Activated naive CD8-positive, alpha-beta T cell treated with anti-CD3 and anti-CD28 coated beads, Interleukin-2, amount 10 ng/mL, durations not matched to agents 7 days and 5 days (primary cell): ENCODE measurements at regions not wholly inside any gene's neighbourhood (a gene's known extent, or its start where the extent isn't known, plus 50 kb on each side); places are given as distances from the start of the nearest gene placed in this dataset.

Experiments
- ATAC-seq: fragments of 150-1000 bp; cut with Tn5 transposase; one replicate; pipeline ENCODE4 v1.10.0; 2021; ENCODE audit warnings: low read depth, moderate library complexity
- POLR2A ChIA-PET: fragments of 350-600 bp; sonication (Branson Sonifier 250); formaldehyde crosslinking; loops from one replicate; lab custom pipeline; 2021; ENCODE audit warnings: antibody characterized with exemption; lab: Charles Lee
- DNase-seq: peaks from one replicate; pipeline ENCODE4 v3.0.0; 2021
- H3K27ac Mint-ChIP-seq: one replicate; pipeline ENCODE4 v1.8.0; 2022; ENCODE audit warnings: mild to moderate bottlenecking, mixed read lengths
- H3K27me3 Mint-ChIP-seq: one replicate; pipeline ENCODE4 v1.8.0; 2022; ENCODE audit warnings: mild to moderate bottlenecking, moderate library complexity, mixed read lengths
- H3K36me3 Mint-ChIP-seq: one replicate; pipeline ENCODE4 v1.8.0; 2021; ENCODE audit warnings: mild to moderate bottlenecking, mixed read lengths
- H3K4me1 Mint-ChIP-seq: one replicate; pipeline ENCODE4 v1.8.0; 2021; ENCODE audit warnings: mixed read lengths
- H3K4me3 Mint-ChIP-seq: one replicate; pipeline ENCODE4 v1.8.0; 2022; ENCODE audit warnings: mild to moderate bottlenecking, moderate library complexity, mixed read lengths
- H3K9me3 Mint-ChIP-seq: one replicate; pipeline ENCODE4 v1.8.0; 2021; ENCODE audit warnings: mixed read lengths

DNA sequence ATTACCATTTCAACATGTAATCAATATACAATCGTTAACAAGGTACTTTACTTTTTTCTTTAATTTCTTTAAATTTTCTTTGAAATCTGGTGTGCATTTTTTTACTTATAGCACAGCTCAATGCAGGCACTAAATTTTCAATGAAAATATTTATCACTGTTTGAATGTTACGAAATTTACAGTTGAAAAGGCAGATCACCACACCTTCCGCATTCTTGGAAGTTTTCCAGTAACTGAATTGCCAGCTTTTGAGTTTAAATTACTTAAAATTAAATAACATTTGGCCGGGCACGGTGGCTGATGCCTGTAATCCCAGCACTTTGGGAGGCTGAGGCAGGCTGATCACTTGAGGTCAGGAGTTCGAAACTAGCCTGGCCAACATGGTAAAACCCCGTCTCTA, 309.9 kb downstream of the BMP7 start:
- H3K4me3 Mint-ChIP-seq: no peak overlapping the region
- no peaks in the 10 kb centered on the region for H3K36me3 Mint-ChIP-seq
- H3K4me1 Mint-ChIP-seq: no peaks in the 10 kb centered on the region
- no peaks in the 10 kb centered on the region for H3K9me3 Mint-ChIP-seq
- POLR2A ChIA-PET: no interaction called here
- peaks cover 18% of the 10 kb centered on the region for H3K27me3 Mint-ChIP-seq
- no peak for DNase-seq
- ATAC-seq: no peak
- H3K27ac Mint-ChIP-seq: no peak overlapping the region

DNA sequence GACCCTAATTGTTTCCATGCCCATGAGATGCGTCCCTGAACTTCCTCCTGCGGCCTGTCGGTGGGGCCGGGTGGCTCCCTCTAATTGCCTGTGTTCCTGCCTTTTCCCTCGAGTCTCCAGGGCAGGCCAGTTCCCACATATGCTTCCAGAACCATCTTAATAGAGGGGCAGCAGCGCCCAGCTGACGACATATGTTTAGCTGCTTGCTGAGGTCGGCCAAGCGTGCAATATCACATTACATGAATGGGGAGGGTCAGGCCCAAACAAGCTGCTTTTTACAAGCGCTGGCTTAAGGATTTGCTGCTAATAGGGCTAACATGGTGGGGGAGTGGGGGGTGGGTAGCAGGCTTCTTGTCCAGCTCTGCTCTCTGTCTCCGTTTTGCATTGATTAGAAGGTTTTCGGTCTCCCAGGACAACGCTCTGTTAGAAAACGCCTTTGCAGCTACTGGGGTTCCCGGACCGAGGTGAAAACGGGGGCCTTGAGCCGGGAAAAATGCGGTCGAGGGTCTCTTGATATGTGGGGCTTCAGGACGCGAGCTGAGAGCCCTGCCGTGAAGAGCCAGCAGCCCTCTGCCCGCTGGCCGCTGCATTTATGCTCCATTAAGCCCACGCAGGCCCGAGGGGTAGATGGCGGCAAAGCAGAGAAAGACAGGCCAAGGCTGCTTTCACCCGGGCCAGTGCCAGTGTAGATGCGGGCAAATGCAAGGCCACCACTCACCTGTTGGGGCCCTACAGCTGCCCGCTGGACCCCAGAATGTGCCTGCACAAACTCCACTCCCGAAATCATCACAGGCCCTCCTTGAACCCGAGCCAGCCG, 308.5 kb downstream of the BMP7 start:
- no peak for DNase-seq
- Mint-ChIP-seq H3K4me3 (no peak overlapping the region), H3K27ac (no peak overlapping the region), H3K36me3 (no peaks in the 10 kb centered on the region), H3K9me3 (no peaks in the 10 kb centered on the region), H3K27me3 (peaks cover 16% of the 10 kb centered on the region), H3K4me1 (no peaks in the 10 kb centered on the region)
- POLR2A ChIA-PET: no interaction called here
- ATAC-seq: no peak

GRCh38 chr20:56964901-56965300, 301.5 kb downstream of the BMP7 start:
- POLR2A ChIA-PET: no interaction called here
- no peak overlapping the region for H3K27ac Mint-ChIP-seq
- ATAC-seq: no peak
- no peak for DNase-seq
- H3K36me3 Mint-ChIP-seq: no peaks in the 10 kb centered on the region
- H3K4me3 Mint-ChIP-seq: no peak overlapping the region
- H3K27me3 Mint-ChIP-seq: no peaks in the 10 kb centered on the region
- H3K9me3 Mint-ChIP-seq: peaks cover 2% of the 10 kb centered on the region
- no peaks in the 10 kb centered on the region for H3K4me1 Mint-ChIP-seq

DNA sequence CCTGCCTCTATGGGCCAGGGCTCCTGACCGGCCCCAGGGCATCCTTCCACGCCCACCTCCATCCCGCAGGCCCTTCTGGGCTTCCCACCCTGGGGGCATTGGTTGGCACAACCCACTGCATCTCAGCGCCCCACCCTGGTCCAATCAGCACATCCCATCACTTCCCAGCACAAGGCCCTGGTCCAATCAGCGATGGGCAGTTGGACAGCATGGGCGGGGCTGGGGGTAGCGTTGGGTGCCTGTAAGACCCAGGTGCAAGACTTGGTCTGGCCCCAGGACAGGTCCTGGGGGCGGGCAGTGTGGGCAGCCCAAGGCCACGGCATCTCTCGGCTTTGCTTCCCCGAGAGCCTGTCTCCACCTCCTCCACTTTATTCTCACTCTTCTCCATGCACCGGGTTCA, 298.5 kb downstream of the BMP7 start:
- Mint-ChIP-seq H3K4me1 (no peaks in the 10 kb centered on the region), H3K27ac (no peak overlapping the region), H3K4me3 (no peak overlapping the region), H3K36me3 (no peaks in the 10 kb centered on the region), H3K9me3 (peaks cover 2% of the 10 kb centered on the region), H3K27me3 (peaks cover 2% of the 10 kb centered on the region)
- POLR2A ChIA-PET: no interaction called here
- ATAC-seq: no peak
- no peak for DNase-seq

DNA sequence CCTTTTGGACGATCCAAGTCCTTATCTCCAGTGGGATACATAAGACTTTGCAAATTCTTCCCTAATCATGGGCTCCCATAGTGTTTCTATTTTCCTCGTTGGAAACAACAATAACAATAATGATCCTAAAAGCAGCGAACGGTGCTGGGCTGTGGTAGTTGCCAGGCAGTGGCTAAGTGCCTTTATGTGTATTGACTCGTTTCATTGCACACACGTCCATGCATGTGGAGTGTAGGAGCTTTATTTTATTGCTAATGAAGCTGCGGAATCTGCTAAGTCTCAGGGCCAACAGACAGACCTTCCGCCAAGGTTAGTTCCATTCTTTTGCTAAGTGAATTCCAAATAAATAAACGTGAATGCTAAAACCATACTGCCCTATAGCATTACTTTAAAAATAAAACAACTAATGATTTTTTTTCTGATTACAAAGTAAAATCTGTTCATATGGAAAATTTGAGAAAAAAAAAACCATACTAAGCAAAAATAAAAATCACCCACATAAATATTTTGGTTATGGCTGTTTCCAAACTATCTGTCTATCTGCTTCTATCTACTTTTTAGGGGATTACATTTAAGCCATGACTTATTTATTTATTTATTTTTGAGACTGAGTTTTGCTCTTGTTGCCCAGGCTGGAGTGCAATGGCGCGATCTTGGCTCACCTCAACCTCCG, 297.9 kb downstream of the BMP7 start:
- POLR2A ChIA-PET: no interaction called here
- Mint-ChIP-seq H3K9me3 (peaks cover 2% of the 10 kb centered on the region), H3K27me3 (peaks cover 6% of the 10 kb centered on the region)

DNA sequence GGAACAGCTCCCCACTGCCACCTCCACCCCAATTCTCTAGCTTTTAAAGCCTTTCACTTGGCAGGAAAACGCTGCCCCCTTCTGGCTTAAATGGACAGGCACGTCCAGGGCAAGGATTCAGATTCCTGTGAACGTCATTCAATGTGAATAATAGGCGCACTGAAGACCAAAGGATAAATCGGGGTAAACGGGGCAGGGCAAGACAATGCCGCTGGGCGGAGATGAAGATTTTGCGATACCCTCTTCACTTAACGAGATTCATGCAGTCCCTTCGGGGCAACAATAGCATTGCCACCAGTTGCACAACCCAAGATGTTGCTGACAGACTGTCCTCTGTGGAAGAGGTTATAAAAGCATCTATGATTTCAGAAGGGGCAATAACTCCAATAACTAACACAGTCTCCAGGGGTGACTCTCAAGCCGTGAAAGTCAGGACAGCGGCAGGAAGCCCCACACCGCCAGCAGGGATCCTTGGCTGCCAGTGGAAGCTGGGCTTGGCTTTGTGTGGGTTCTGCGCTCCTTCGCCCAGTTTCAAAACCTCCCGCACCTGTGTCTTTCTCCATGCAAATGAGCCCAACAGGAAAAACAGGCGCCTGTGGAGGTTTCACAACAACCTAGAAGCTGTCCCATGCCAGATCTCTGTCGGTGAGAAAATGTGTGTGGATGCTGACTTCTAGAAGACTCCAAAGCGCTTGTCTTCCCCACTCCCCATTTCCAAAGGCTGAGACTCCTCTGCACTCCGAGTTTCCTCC, 291.8 kb downstream of the BMP7 start:
- Mint-ChIP-seq H3K9me3 (no peaks in the 10 kb centered on the region), H3K27me3 (peaks cover 39% of the 10 kb centered on the region), H3K27ac (no peak overlapping the region), H3K4me1 (no peaks in the 10 kb centered on the region), H3K36me3 (no peaks in the 10 kb centered on the region), H3K4me3 (no peak overlapping the region)
- DNase-seq (no peak), ATAC-seq (no peak)
- POLR2A ChIA-PET: no interaction called here

More for the DNA sequence above, 297.9 kb downstream of the BMP7 start:
- Mint-ChIP-seq H3K27ac (no peak overlapping the region), H3K4me1 (no peaks in the 10 kb centered on the region), H3K36me3 (no peaks in the 10 kb centered on the region), H3K4me3 (no peak overlapping the region)
- DNase-seq: no peak
- no peak for ATAC-seq

DNA sequence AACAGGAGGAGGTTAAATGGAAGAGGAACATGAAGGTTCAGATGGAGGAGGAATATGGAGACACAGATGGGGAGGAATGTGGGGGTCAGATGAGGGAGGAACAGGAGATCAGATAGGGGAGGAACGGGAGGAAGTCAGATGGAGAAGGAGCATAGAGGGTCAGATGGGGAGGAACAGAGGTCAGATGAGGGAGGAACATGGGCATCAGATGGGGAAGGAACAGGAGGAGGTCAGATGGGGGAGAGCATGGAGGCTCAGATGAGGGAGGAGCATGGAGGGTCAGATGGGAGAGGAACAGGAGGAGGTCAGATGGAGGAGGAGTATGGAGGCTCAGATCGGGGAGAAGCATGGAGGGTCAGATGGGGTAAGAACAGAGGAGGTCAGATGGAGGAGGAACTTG, 290.6 kb downstream of the BMP7 start:
- no peaks in the 10 kb centered on the region for H3K36me3 Mint-ChIP-seq
- ATAC-seq (no peak), DNase-seq (no peak)
- peaks cover 39% of the 10 kb centered on the region for H3K27me3 Mint-ChIP-seq
- no peak overlapping the region for H3K4me3 Mint-ChIP-seq
- no peaks in the 10 kb centered on the region for H3K4me1 Mint-ChIP-seq
- no peaks in the 10 kb centered on the region for H3K9me3 Mint-ChIP-seq
- POLR2A ChIA-PET: no interaction called here
- no peak overlapping the region for H3K27ac Mint-ChIP-seq

- no peak overlapping the region for H3K27ac Mint-ChIP-seq
- no peak for DNase-seq
- ATAC-seq: no peak
- no peak overlapping the region for H3K4me3 Mint-ChIP-seq
- peaks cover 39% of the 10 kb centered on the region for H3K27me3 Mint-ChIP-seq
- no peaks in the 10 kb centered on the region for H3K36me3 Mint-ChIP-seq
- no peaks in the 10 kb centered on the region for H3K4me1 Mint-ChIP-seq
- H3K9me3 Mint-ChIP-seq: no peaks in the 10 kb centered on the region
- POLR2A ChIA-PET: no interaction called here
These were observed 290.1 kb downstream of the BMP7 start for GRCh38 chr20:56976336-56976735.

DNA sequence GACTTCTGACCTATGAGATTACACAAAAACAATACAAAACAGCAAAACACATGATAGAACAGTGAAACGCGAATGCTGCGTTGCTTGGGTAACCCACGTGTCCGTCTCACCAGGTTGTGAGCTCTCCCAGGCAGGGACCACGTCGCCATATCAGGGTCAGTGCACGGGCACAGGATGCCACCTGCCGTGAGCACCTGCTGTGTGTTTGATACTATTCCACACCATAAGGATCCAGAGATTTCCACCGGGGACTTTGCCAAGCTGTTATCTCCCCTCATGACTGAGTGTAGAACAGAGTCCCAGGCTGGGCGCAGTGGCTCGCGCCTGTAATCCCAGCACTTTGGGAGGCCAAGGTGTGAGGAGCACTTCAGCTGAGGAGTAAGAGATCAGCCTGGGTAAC, 288.0 kb downstream of the BMP7 start:
- DNase-seq: no peak
- POLR2A ChIA-PET: no interaction called here
- Mint-ChIP-seq H3K27me3 (peaks cover 33% of the 10 kb centered on the region), H3K36me3 (no peaks in the 10 kb centered on the region), H3K4me1 (no peaks in the 10 kb centered on the region), H3K9me3 (no peaks in the 10 kb centered on the region), H3K4me3 (no peak overlapping the region), H3K27ac (no peak overlapping the region)
- ATAC-seq: no peak

DNA sequence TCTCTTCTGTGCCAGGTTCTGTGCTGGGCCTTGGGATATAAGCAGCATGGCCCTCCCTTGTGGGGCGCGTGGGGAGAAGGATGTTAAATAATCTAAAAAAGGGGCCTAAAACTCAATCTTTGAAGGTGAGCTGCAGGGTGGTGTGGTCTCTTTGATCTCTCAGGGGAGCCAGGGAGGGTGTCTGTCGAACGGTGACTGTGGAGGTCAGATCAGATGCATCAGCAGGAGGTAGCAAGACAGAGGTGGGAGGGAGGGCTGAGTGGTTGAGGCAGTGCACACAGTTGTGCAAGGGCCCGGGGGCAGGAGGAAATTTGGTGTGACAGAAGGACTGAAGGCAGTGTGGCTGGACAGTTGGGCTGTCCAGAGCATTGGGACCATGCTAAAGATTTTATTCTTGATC, 287.3 kb downstream of the BMP7 start:
- no peaks in the 10 kb centered on the region for H3K9me3 Mint-ChIP-seq
- H3K27me3 Mint-ChIP-seq: peaks cover 27% of the 10 kb centered on the region
- no peak for DNase-seq
- H3K4me3 Mint-ChIP-seq: no peak overlapping the region
- no peaks in the 10 kb centered on the region for H3K4me1 Mint-ChIP-seq
- POLR2A ChIA-PET: no interaction called here
- no peaks in the 10 kb centered on the region for H3K36me3 Mint-ChIP-seq
- H3K27ac Mint-ChIP-seq: no peak overlapping the region
- no peak for ATAC-seq

DNA sequence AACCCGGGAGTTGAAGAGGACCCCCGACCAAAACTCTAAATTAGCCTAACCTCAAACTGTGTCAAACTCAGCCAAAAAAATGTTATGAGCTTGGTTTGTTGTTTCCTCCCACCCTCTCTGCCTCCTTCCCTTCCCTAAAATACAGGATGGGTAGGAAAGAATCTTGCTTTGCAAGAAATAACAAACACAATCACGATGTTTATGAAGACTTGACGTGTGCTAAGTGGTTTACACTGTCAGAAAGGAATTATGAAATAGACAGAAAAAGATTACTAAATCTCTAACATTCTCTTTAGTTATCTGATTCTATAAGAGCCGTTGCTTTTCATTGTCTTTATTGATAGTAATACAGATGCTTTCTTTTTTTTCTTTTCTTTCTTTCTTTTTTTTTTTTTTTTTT, 285.1 kb downstream of the BMP7 start:
- Mint-ChIP-seq H3K4me1 (no peaks in the 10 kb centered on the region), H3K27ac (no peak overlapping the region), H3K27me3 (peaks cover 7% of the 10 kb centered on the region), H3K9me3 (no peaks in the 10 kb centered on the region), H3K4me3 (no peak overlapping the region), H3K36me3 (no peaks in the 10 kb centered on the region)
- DNase-seq (no peak), ATAC-seq (no peak)
- POLR2A ChIA-PET: no interaction called here

GRCh38 chr20:56983813-56984212, 282.6 kb downstream of the BMP7 start:
- Mint-ChIP-seq H3K9me3 (no peaks in the 10 kb centered on the region), H3K4me3 (no peak overlapping the region), H3K36me3 (no peaks in the 10 kb centered on the region), H3K27ac (no peak overlapping the region), H3K27me3 (no peaks in the 10 kb centered on the region), H3K4me1 (no peaks in the 10 kb centered on the region)
- ATAC-seq: no peak
- no peak for DNase-seq
- POLR2A ChIA-PET: no interaction called here

- POLR2A ChIA-PET: no interaction called here
- H3K27me3 Mint-ChIP-seq: no peaks in the 10 kb centered on the region
- no peak overlapping the region for H3K4me3 Mint-ChIP-seq
- H3K9me3 Mint-ChIP-seq: no peaks in the 10 kb centered on the region
- DNase-seq (no peak), ATAC-seq (no peak)
- H3K4me1 Mint-ChIP-seq: no peaks in the 10 kb centered on the region
- no peaks in the 10 kb centered on the region for H3K36me3 Mint-ChIP-seq
- no peak overlapping the region for H3K27ac Mint-ChIP-seq
These were observed 281.3 kb downstream of the BMP7 start for GRCh38 chr20:56985066-56985685.
